Gastrocnemius medialis (tissue), 4 donors: ENCODE measurements at regions not wholly inside any gene's neighbourhood (a gene's known extent, or its start where the extent isn't known, plus 50 kb on each side); places are given as distances from the start of the nearest gene placed in this dataset.

ENCODE experiments used
- POLR2A ChIP-seq, 2 donors: fragments of 450-650 bp; IDR thresholded peaks; one replicate each; pipeline ENCODE4 v1.6.1; 2017; ENCODE audit warnings: antibody characterized with exemption in 2 of 2, mild to moderate bottlenecking in 2 of 2, moderate library complexity in 2 of 2
- TF ChIP-seq, protein P1 (sequence below), 5 experiments: fragments of 450-650 bp in 3 of 5; fragments of 200-600 bp in 2 of 5; sonication (generic) in 2 of 5; IDR thresholded peaks in 4 of 5; conservative IDR thresholded peaks in 1 of 5; 1 replicate in 4 of 5; 2 replicates in 1 of 5; pipeline ENCODE4 v1.5.1; 2016 to 2019; ENCODE audit warnings: antibody characterized with exemption in 5 of 5, mild to moderate bottlenecking in 3 of 5, moderate library complexity in 3 of 5

GRCh38 chr10:118485641-118486040 lies 109.8 kb downstream of the PRLHR start:
- TF ChIP-seq, protein P1, sequence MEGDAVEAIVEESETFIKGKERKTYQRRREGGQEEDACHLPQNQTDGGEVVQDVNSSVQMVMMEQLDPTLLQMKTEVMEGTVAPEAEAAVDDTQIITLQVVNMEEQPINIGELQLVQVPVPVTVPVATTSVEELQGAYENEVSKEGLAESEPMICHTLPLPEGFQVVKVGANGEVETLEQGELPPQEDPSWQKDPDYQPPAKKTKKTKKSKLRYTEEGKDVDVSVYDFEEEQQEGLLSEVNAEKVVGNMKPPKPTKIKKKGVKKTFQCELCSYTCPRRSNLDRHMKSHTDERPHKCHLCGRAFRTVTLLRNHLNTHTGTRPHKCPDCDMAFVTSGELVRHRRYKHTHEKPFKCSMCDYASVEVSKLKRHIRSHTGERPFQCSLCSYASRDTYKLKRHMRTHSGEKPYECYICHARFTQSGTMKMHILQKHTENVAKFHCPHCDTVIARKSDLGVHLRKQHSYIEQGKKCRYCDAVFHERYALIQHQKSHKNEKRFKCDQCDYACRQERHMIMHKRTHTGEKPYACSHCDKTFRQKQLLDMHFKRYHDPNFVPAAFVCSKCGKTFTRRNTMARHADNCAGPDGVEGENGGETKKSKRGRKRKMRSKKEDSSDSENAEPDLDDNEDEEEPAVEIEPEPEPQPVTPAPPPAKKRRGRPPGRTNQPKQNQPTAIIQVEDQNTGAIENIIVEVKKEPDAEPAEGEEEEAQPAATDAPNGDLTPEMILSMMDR (IDR thresholded peaks at IDR 0.05 in 4 of 5, conservative IDR thresholded peaks at IDR 0.05 in 1 of 5): no peak
- no peak for TF ChIP-seq POLR2A (IDR thresholded peaks at IDR 0.05)
